ENCODE measurements at regions not wholly inside any gene's neighbourhood (a gene's known extent, or its start where the extent isn't known, plus 50 kb on each side); places are given as distances from the start of the nearest gene placed in this dataset.
A peak's percentile ranks its signal among the peaks of the same experiment; 100 is the strongest.
"Not testable (repeated sequence)": the region's sequence is repeated elsewhere in the genome, so short reads cannot be mapped to it uniquely, and the experiment has no call there.

- H3K36me3 ChIP-seq (ENCODE audit: control insufficient read depth, insufficient read depth, low read length); H3K4me1 ChIP-seq (ENCODE audit: control insufficient read depth, low read depth, low read length); H3K4ac ChIP-seq (ENCODE audit: low read depth, low read length); H2BK15ac ChIP-seq (replicated peaks; ENCODE audit: low read depth); H3K27me3 ChIP-seq (ENCODE audit: insufficient read depth, low read length, poor library complexity); H3K9ac ChIP-seq (ENCODE audit: low read length); H2BK120ac ChIP-seq (ENCODE audit: low read depth, low read length); H3K4me3 ChIP-seq (ENCODE audit: low read length); H3K27ac ChIP-seq (ENCODE audit: low read depth, low read length); H4K5ac ChIP-seq (ENCODE audit: low read length); H4K8ac ChIP-seq (ENCODE audit: low read depth, low read length); H3K79me1 ChIP-seq (ENCODE audit: low read length); H3K23ac ChIP-seq (ENCODE audit: low read length); H2BK5ac ChIP-seq (ENCODE audit: low read length); H3K18ac ChIP-seq (ENCODE audit: low read length); H3K56ac ChIP-seq (ENCODE audit: low read length); H3K4me2 ChIP-seq (ENCODE audit: low read length); H3K79me2 ChIP-seq (ENCODE audit: control insufficient read depth, insufficient read depth, low read length); H2AK5ac ChIP-seq (ENCODE audit: low read length): not testable (repeated sequence)
- no CpG with 5 or more reads among the region's 6 CpGs for WGBS (ENCODE audit: extremely low coverage, insufficient coverage, low lambda C conversion rate)
- peak; percentile 25 for DNase-seq
These were observed 76.4 kb upstream of the COBL start for GRCh38 chr7:51393003-51393402.

GRCh38 chr7:51389952-51390351, 73.3 kb upstream of the COBL start:
- H3K27me3 ChIP-seq (ENCODE audit: insufficient read depth, low read length, poor library complexity); H3K36me3 ChIP-seq (ENCODE audit: control insufficient read depth, insufficient read depth, low read length); H3K4me1 ChIP-seq (ENCODE audit: control insufficient read depth, low read depth, low read length); H3K79me2 ChIP-seq (ENCODE audit: control insufficient read depth, insufficient read depth, low read length); H2BK15ac ChIP-seq (replicated peaks; ENCODE audit: low read depth); H3K4me3 ChIP-seq (ENCODE audit: low read length); H3K18ac ChIP-seq (ENCODE audit: low read length); H4K5ac ChIP-seq (ENCODE audit: low read length); DNase-seq; H4K8ac ChIP-seq (ENCODE audit: low read depth, low read length); H3K23ac ChIP-seq (ENCODE audit: low read length); H3K9ac ChIP-seq (ENCODE audit: low read length); H3K27ac ChIP-seq (ENCODE audit: low read depth, low read length); H3K56ac ChIP-seq (ENCODE audit: low read length); H2AK5ac ChIP-seq (ENCODE audit: low read length); H3K79me1 ChIP-seq (ENCODE audit: low read length); H3K4ac ChIP-seq (ENCODE audit: low read depth, low read length); H3K4me2 ChIP-seq (ENCODE audit: low read length); H2BK5ac ChIP-seq (ENCODE audit: low read length); H2BK120ac ChIP-seq (ENCODE audit: low read depth, low read length): not testable (repeated sequence)
- no CpG with 5 or more reads among the region's 8 CpGs for WGBS (ENCODE audit: extremely low coverage, insufficient coverage, low lambda C conversion rate)

- not testable (repeated sequence) for H2BK5ac ChIP-seq (ENCODE audit: low read length)
These were observed 72.7 kb upstream of the COBL start for GRCh38 chr7:51389216-51389812.

GRCh38 chr7:51388241-51388640, 71.6 kb upstream of the COBL start:
- not testable (repeated sequence) for H3K9ac ChIP-seq (ENCODE audit: low read length); H3K27ac ChIP-seq (ENCODE audit: low read depth, low read length); H2AK5ac ChIP-seq (ENCODE audit: low read length); H3K4me3 ChIP-seq (ENCODE audit: low read length); H3K18ac ChIP-seq (ENCODE audit: low read length); H3K56ac ChIP-seq (ENCODE audit: low read length); H4K5ac ChIP-seq (ENCODE audit: low read length); H3K4me1 ChIP-seq (ENCODE audit: control insufficient read depth, low read depth, low read length); H4K8ac ChIP-seq (ENCODE audit: low read depth, low read length); DNase-seq; H2BK5ac ChIP-seq (ENCODE audit: low read length); H2BK120ac ChIP-seq (ENCODE audit: low read depth, low read length); H3K23ac ChIP-seq (ENCODE audit: low read length); H3K36me3 ChIP-seq (ENCODE audit: control insufficient read depth, insufficient read depth, low read length); H3K4me2 ChIP-seq (ENCODE audit: low read length); H2BK15ac ChIP-seq (replicated peaks; ENCODE audit: low read depth); H3K27me3 ChIP-seq (ENCODE audit: insufficient read depth, low read length, poor library complexity); H3K4ac ChIP-seq (ENCODE audit: low read depth, low read length); H3K79me1 ChIP-seq (ENCODE audit: low read length); H3K79me2 ChIP-seq (ENCODE audit: control insufficient read depth, insufficient read depth, low read length)
- no CpG with 5 or more reads among the region's 16 CpGs for WGBS (ENCODE audit: extremely low coverage, insufficient coverage, low lambda C conversion rate)

More at GRCh38 chr7:51389216-51389812, 72.7 kb upstream of the COBL start:
- H3K4me3 ChIP-seq (ENCODE audit: low read length); H3K4me1 ChIP-seq (ENCODE audit: control insufficient read depth, low read depth, low read length); H3K79me1 ChIP-seq (ENCODE audit: low read length); H3K4me2 ChIP-seq (ENCODE audit: low read length); H4K8ac ChIP-seq (ENCODE audit: low read depth, low read length); H2BK15ac ChIP-seq (replicated peaks; ENCODE audit: low read depth); H2AK5ac ChIP-seq (ENCODE audit: low read length); H3K79me2 ChIP-seq (ENCODE audit: control insufficient read depth, insufficient read depth, low read length); H2BK120ac ChIP-seq (ENCODE audit: low read depth, low read length); H3K4ac ChIP-seq (ENCODE audit: low read depth, low read length); H3K27me3 ChIP-seq (ENCODE audit: insufficient read depth, low read length, poor library complexity); H3K18ac ChIP-seq (ENCODE audit: low read length); H3K23ac ChIP-seq (ENCODE audit: low read length); H3K36me3 ChIP-seq (ENCODE audit: control insufficient read depth, insufficient read depth, low read length); H3K56ac ChIP-seq (ENCODE audit: low read length); H3K27ac ChIP-seq (ENCODE audit: low read depth, low read length); H4K5ac ChIP-seq (ENCODE audit: low read length); H3K9ac ChIP-seq (ENCODE audit: low read length): not testable (repeated sequence)
- peak; percentile 30 for DNase-seq
- WGBS (ENCODE audit: extremely low coverage, insufficient coverage, low lambda C conversion rate) = no CpG with 5 or more reads among the region's 22 CpGs

GRCh38 chr7:51386806-51387568, 70.4 kb upstream of the COBL start:
- not testable (repeated sequence) for H2BK120ac ChIP-seq (ENCODE audit: low read depth, low read length); H3K27ac ChIP-seq (ENCODE audit: low read depth, low read length); H3K18ac ChIP-seq (ENCODE audit: low read length); H2BK5ac ChIP-seq (ENCODE audit: low read length); H3K56ac ChIP-seq (ENCODE audit: low read length); H2BK15ac ChIP-seq (replicated peaks; ENCODE audit: low read depth); DNase-seq; H4K5ac ChIP-seq (ENCODE audit: low read length); H3K4me1 ChIP-seq (ENCODE audit: control insufficient read depth, low read depth, low read length); H3K4me3 ChIP-seq (ENCODE audit: low read length); H3K79me1 ChIP-seq (ENCODE audit: low read length); H3K27me3 ChIP-seq (ENCODE audit: insufficient read depth, low read length, poor library complexity); H3K9ac ChIP-seq (ENCODE audit: low read length); H4K8ac ChIP-seq (ENCODE audit: low read depth, low read length); H3K4me2 ChIP-seq (ENCODE audit: low read length); H3K36me3 ChIP-seq (ENCODE audit: control insufficient read depth, insufficient read depth, low read length); H3K79me2 ChIP-seq (ENCODE audit: control insufficient read depth, insufficient read depth, low read length); H3K23ac ChIP-seq (ENCODE audit: low read length); H3K4ac ChIP-seq (ENCODE audit: low read depth, low read length); H2AK5ac ChIP-seq (ENCODE audit: low read length)
- no CpG with 5 or more reads among the region's 34 CpGs for WGBS (ENCODE audit: extremely low coverage, insufficient coverage, low lambda C conversion rate)

- not testable (repeated sequence) for H4K5ac ChIP-seq (ENCODE audit: low read length); H3K36me3 ChIP-seq (ENCODE audit: control insufficient read depth, insufficient read depth, low read length); H3K4me1 ChIP-seq (ENCODE audit: control insufficient read depth, low read depth, low read length); H3K27me3 ChIP-seq (ENCODE audit: insufficient read depth, low read length, poor library complexity); H3K4me2 ChIP-seq (ENCODE audit: low read length); H3K79me2 ChIP-seq (ENCODE audit: control insufficient read depth, insufficient read depth, low read length); H3K27ac ChIP-seq (ENCODE audit: low read depth, low read length); H3K9ac ChIP-seq (ENCODE audit: low read length); H2BK120ac ChIP-seq (ENCODE audit: low read depth, low read length); H2AK5ac ChIP-seq (ENCODE audit: low read length); H2BK5ac ChIP-seq (ENCODE audit: low read length); H3K18ac ChIP-seq (ENCODE audit: low read length); DNase-seq; H3K23ac ChIP-seq (ENCODE audit: low read length); H3K4ac ChIP-seq (ENCODE audit: low read depth, low read length); H4K8ac ChIP-seq (ENCODE audit: low read depth, low read length); H3K79me1 ChIP-seq (ENCODE audit: low read length); H2BK15ac ChIP-seq (replicated peaks; ENCODE audit: low read depth); H3K4me3 ChIP-seq (ENCODE audit: low read length); H3K56ac ChIP-seq (ENCODE audit: low read length)
- WGBS (ENCODE audit: extremely low coverage, insufficient coverage, low lambda C conversion rate) = no CpG with 5 or more reads among the region's 17 CpGs
These were observed 69.6 kb upstream of the COBL start for GRCh38 chr7:51386184-51386583.
